Liver (tissue), 3 donors: ENCODE measurements at regions not wholly inside any gene's neighbourhood (a gene's known extent, or its start where the extent isn't known, plus 50 kb on each side); places are given as distances from the start of the nearest gene placed in this dataset.

ENCODE experiments used
- CTCF ChIP-seq: fragments of 150-350 bp; IDR thresholded peaks from 2 replicates; pipeline ENCODE4 v1.5.1; 2017; ENCODE audit warnings: improper control_type of control experiment, low read depth, low read length; ENCODE audit not compliant: missing input control
- FOXA1 ChIP-seq: IDR thresholded peaks from 2 replicates; pipeline ENCODE4 v1.6.1; 2016; ENCODE audit warnings: antibody characterized with exemption
- HNF4A ChIP-seq, 2 donors: conservative IDR thresholded peaks; 2 replicates each; pipeline ENCODE4 v1.6.1; 2016; ENCODE audit warnings: antibody characterized with exemption in 2 of 2, mild to moderate bottlenecking in 2 of 2
- HNF4G ChIP-seq: IDR thresholded peaks from 2 replicates; pipeline ENCODE4 v1.6.1; 2016; ENCODE audit warnings: antibody characterized with exemption
- JUND ChIP-seq, 2 donors: IDR thresholded peaks; 2 replicates each; pipeline ENCODE4 v1.6.1; 2016; ENCODE audit warnings: antibody characterized with exemption in 2 of 2
- MAX ChIP-seq: IDR thresholded peaks from 2 replicates; pipeline ENCODE4 v1.6.1; 2016; ENCODE audit warnings: antibody characterized with exemption
- RAD21 ChIP-seq, 2 donors: IDR thresholded peaks; 2 replicates each; pipeline ENCODE4 v1.6.1; 2016; ENCODE audit warnings: antibody characterized with exemption in 2 of 2, mild to moderate bottlenecking in 2 of 2
- REST ChIP-seq: IDR thresholded peaks from 2 replicates; pipeline ENCODE4 v1.6.1; 2016; ENCODE audit warnings: antibody characterized with exemption, mild to moderate bottlenecking
- SP1 ChIP-seq: IDR thresholded peaks from 2 replicates; pipeline ENCODE4 v1.6.1; 2018; ENCODE audit warnings: antibody characterized with exemption, mild to moderate bottlenecking
- TAF1 ChIP-seq: conservative IDR thresholded peaks from 2 replicates; pipeline ENCODE4 v1.6.1; 2016; ENCODE audit warnings: antibody characterized with exemption, mild to moderate bottlenecking
- donor health status: healthy.
- donor health status: healthy.

GRCh38 chr11:45096636-45097035 is 49.8 kb upstream of the PRDM11 start:
- TF ChIP-seq TAF1 (no peak), HNF4A (conservative IDR thresholded peaks at IDR 0.05) (no peak), CTCF (no peak), RAD21 (IDR thresholded peaks at IDR 0.05) (no peak), SP1 (no peak), REST (no peak), MAX (no peak), FOXA1 (no peak), JUND (IDR thresholded peaks at IDR 0.05) (no peak), HNF4G (no peak)
